Calu3 (cell line): ENCODE measurements at regions not wholly inside any gene's neighbourhood (a gene's known extent, or its start where the extent isn't known, plus 50 kb on each side); places are given as distances from the start of the nearest gene placed in this dataset.

Experiments used
- BruUV-seq: library from RNA; stranded (reverse); fragments of 400-500 nt; replicated peaks from 2 replicates; lab custom pipeline; 2021; lab: Mats Ljungman, UMichigan
- CTCF ChIA-PET: fragments of 300-600 bp; sonication (Branson Sonifier 250); formaldehyde crosslinking; loops from one replicate; lab custom pipeline; 2022; ENCODE audit warnings: antibody characterized with exemption; lab: Charles Lee
- DNase-seq: peaks from one replicate; pipeline ENCODE4 v3.0.0; 2022
- H3K27ac Mint-ChIP-seq: one replicate; pipeline ENCODE4 v1.8.0; 2022; ENCODE audit warnings: mixed read lengths; ENCODE audit not compliant: unreplicated experiment
- H3K27me3 Mint-ChIP-seq: one replicate; pipeline ENCODE4 v1.8.0; 2022; ENCODE audit warnings: mixed read lengths; ENCODE audit not compliant: unreplicated experiment
- H3K36me3 Mint-ChIP-seq: one replicate; pipeline ENCODE4 v1.8.0; 2022; ENCODE audit warnings: mild to moderate bottlenecking, moderate library complexity, mixed read lengths; ENCODE audit not compliant: insufficient read depth, unreplicated experiment
- H3K4me1 Mint-ChIP-seq: one replicate; pipeline ENCODE4 v1.8.0; 2022; ENCODE audit warnings: mild to moderate bottlenecking, low read depth, mixed read lengths; ENCODE audit not compliant: unreplicated experiment
- H3K4me3 Mint-ChIP-seq: one replicate; pipeline ENCODE4 v1.8.0; 2022; ENCODE audit warnings: mild to moderate bottlenecking, low read depth, moderate library complexity, mixed read lengths; ENCODE audit not compliant: unreplicated experiment
- H3K9me3 Mint-ChIP-seq: one replicate; pipeline ENCODE4 v1.8.0; 2022; ENCODE audit warnings: low read depth, mixed read lengths; ENCODE audit not compliant: unreplicated experiment
- intact Hi-C: fragments of 100-400 bp; cut with micrococcal nuclease; formaldehyde crosslinking; loops from one replicate; pipeline ENCODE4 v1.10.0; 2022; ENCODE audit not compliant: unreplicated experiment
- TF ChIP-seq, protein P1 (sequence below): fragments of 200-600 bp; IDR thresholded peaks from one replicate; pipeline ENCODE4 v1.8.0; 2022; ENCODE audit warnings: antibody characterized with exemption; ENCODE audit not compliant: unreplicated experiment

DNA sequence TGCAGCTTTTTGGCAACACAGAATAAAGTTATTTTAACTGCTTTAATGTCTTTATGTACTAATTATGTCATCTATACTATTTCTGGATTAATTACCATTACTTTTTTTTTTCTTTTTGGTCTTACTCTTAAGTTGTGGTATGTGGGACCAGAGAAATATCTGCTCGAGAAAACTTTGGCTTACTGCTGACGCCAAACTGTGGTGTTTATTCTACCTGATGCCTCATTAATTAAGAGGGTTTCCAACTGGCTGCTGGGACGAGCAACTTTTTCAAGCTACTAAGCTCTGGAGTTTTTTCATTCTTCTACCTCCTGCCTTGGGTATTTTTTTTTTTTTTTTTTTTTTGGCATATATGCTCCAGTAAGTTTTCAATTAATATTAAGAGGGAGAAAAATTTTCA is 1257.5 kb downstream of the FSCB start:
- DNase-seq: no peak
- H3K4me3 Mint-ChIP-seq: no peak overlapping the region
- intact Hi-C loops: no loop called here
- no peak overlapping the region for H3K27ac Mint-ChIP-seq
- BruUV-seq: no TSS peak
- H3K27me3 Mint-ChIP-seq: no peaks in the 10 kb centered on the region
- no peaks in the 10 kb centered on the region for H3K36me3 Mint-ChIP-seq
- peaks cover 9% of the 10 kb centered on the region for H3K9me3 Mint-ChIP-seq
- no peaks in the 10 kb centered on the region for H3K4me1 Mint-ChIP-seq
- CTCF ChIA-PET: no interaction called here
- TF ChIP-seq, protein P1, sequence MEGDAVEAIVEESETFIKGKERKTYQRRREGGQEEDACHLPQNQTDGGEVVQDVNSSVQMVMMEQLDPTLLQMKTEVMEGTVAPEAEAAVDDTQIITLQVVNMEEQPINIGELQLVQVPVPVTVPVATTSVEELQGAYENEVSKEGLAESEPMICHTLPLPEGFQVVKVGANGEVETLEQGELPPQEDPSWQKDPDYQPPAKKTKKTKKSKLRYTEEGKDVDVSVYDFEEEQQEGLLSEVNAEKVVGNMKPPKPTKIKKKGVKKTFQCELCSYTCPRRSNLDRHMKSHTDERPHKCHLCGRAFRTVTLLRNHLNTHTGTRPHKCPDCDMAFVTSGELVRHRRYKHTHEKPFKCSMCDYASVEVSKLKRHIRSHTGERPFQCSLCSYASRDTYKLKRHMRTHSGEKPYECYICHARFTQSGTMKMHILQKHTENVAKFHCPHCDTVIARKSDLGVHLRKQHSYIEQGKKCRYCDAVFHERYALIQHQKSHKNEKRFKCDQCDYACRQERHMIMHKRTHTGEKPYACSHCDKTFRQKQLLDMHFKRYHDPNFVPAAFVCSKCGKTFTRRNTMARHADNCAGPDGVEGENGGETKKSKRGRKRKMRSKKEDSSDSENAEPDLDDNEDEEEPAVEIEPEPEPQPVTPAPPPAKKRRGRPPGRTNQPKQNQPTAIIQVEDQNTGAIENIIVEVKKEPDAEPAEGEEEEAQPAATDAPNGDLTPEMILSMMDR: no peak

- Mint-ChIP-seq H3K36me3 (no peaks in the 10 kb centered on the region), H3K4me1 (no peaks in the 10 kb centered on the region), H3K27ac (no peak overlapping the region), H3K27me3 (no peaks in the 10 kb centered on the region), H3K4me3 (no peak overlapping the region), H3K9me3 (peaks cover 7% of the 10 kb centered on the region)
- no peak for DNase-seq
- CTCF ChIA-PET: no interaction called here
- intact Hi-C loops: no loop called here
- TF ChIP-seq, protein P1: no peak
- no TSS peak for BruUV-seq
These were observed 1258.0 kb downstream of the FSCB start for GRCh38 chr14:43249116-43249515.

GRCh38 chr14:43247877-43248276 is 1259.2 kb downstream of the FSCB start:
- no peak overlapping the region for H3K27ac Mint-ChIP-seq
- DNase-seq: no peak
- BruUV-seq: no TSS peak
- CTCF ChIA-PET: interaction anchor here (0.5 kb wide), 1 partner anchor 11 kb away, joined by 3 read pairs; no protein-coding TSS in a partner anchor
- TF ChIP-seq, protein P1: no peak
- H3K36me3 Mint-ChIP-seq: no peaks in the 10 kb centered on the region
- H3K27me3 Mint-ChIP-seq: no peaks in the 10 kb centered on the region
- intact Hi-C loops: no loop called here
- no peaks in the 10 kb centered on the region for H3K4me1 Mint-ChIP-seq
- H3K9me3 Mint-ChIP-seq: peaks cover 9% of the 10 kb centered on the region
- H3K4me3 Mint-ChIP-seq: no peak overlapping the region

DNA sequence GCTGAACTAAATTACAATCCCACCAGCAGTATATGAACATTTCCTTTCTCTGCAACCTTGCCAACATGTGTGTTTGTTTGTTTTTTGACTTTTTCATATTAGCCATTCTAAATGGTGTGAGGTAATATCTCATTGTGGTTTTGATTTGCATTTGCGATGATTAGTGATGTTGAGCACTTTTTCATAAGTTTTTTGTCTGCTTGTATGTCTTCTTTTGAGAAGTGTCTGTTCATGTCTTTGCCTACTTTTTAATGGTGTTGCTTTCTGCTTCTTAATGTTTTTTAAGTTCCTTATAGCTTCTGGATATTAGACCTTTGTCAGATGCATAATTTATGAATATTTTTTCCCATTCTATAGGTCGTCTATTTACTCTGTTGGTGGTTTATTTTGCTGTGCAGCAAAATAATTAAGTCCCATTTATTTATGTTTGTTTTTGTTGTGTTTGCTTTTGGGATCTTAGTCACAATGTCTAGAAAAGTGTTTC is 1262.9 kb downstream of the FSCB start:
- peaks cover 9% of the 10 kb centered on the region for H3K9me3 Mint-ChIP-seq
- no peaks in the 10 kb centered on the region for H3K36me3 Mint-ChIP-seq
- TF ChIP-seq, protein P1: no peak
- no peaks in the 10 kb centered on the region for H3K27me3 Mint-ChIP-seq
- no peak for DNase-seq
- no peaks in the 10 kb centered on the region for H3K4me1 Mint-ChIP-seq
- intact Hi-C loops: no loop called here
- H3K27ac Mint-ChIP-seq: no peak overlapping the region
- H3K4me3 Mint-ChIP-seq: no peak overlapping the region
- no TSS peak for BruUV-seq
- CTCF ChIA-PET: no interaction called here
